A204.1 (cell line): ENCODE measurements at regions not wholly inside any gene's neighbourhood (a gene's known extent, or its start where the extent isn't known, plus 50 kb on each side); places are given as distances from the start of the nearest gene placed in this dataset.

Experiments used
- FAIRE-seq: peaks from 2 replicates; lab custom pipeline; 2012; peaks lifted over from hg19 to GRCh38; lab: Jason Lieb, UNC

GRCh38 chr1:188325211-188325610 lies 1496.5 kb downstream of the PLA2G4A start:
- FAIRE-seq = no peak

- no peak for FAIRE-seq
Measured at GRCh38 chr1:188343914-188344313, 1515.2 kb downstream of the PLA2G4A start.

GRCh38 chr1:188350104-188350503 lies 1521.4 kb downstream of the PLA2G4A start:
- no peak for FAIRE-seq

- FAIRE-seq = no peak
Measured at GRCh38 chr1:188355082-188355481, 1526.3 kb downstream of the PLA2G4A start.

- FAIRE-seq = no peak
Measured at GRCh38 chr1:188355847-188356246, 1527.1 kb downstream of the PLA2G4A start.

- FAIRE-seq = no peak
Measured at GRCh38 chr1:188359315-188359714, 1530.6 kb downstream of the PLA2G4A start.

- no peak for FAIRE-seq
Measured at GRCh38 chr1:188363943-188364342, 1535.2 kb downstream of the PLA2G4A start.

GRCh38 chr1:188364927-188365449 lies 1536.2 kb downstream of the PLA2G4A start:
- no peak for FAIRE-seq

GRCh38 chr1:188365874-188366273 lies 1537.1 kb downstream of the PLA2G4A start:
- FAIRE-seq = no peak

- no peak for FAIRE-seq
Measured at GRCh38 chr1:188367661-188368060, 1538.9 kb downstream of the PLA2G4A start.

- no peak for FAIRE-seq
Measured at GRCh38 chr1:188371295-188371806, 1542.6 kb downstream of the PLA2G4A start.

- FAIRE-seq = no peak
Measured at GRCh38 chr1:188372821-188373220, 1544.1 kb downstream of the PLA2G4A start.

GRCh38 chr1:188382851-188383250 lies 1554.1 kb downstream of the PLA2G4A start:
- FAIRE-seq = no peak

GRCh38 chr1:188386161-188386560 lies 1557.4 kb downstream of the PLA2G4A start:
- no peak for FAIRE-seq

GRCh38 chr1:188386666-188387065 lies 1557.9 kb downstream of the PLA2G4A start:
- no peak for FAIRE-seq

- FAIRE-seq = no peak
Measured at GRCh38 chr1:188394677-188395076, 1565.9 kb downstream of the PLA2G4A start.

- no peak for FAIRE-seq
Measured at GRCh38 chr1:188397521-188397920, 1568.8 kb downstream of the PLA2G4A start.

GRCh38 chr1:188402986-188403385 lies 1574.2 kb downstream of the PLA2G4A start:
- FAIRE-seq = no peak

- FAIRE-seq = no peak
Measured at GRCh38 chr1:188406636-188407035, 1577.9 kb downstream of the PLA2G4A start.

GRCh38 chr1:188420177-188420576 lies 1591.4 kb downstream of the PLA2G4A start:
- FAIRE-seq = no peak

- no peak for FAIRE-seq
Measured at GRCh38 chr1:188423073-188423472, 1594.3 kb downstream of the PLA2G4A start.

- no peak for FAIRE-seq
Measured at GRCh38 chr1:188424176-188424575, 1595.4 kb downstream of the PLA2G4A start.

- FAIRE-seq = no peak
Measured at GRCh38 chr1:188425687-188426086, 1596.9 kb downstream of the PLA2G4A start.

- FAIRE-seq = no peak
Measured at GRCh38 chr1:188426561-188426960, 1597.8 kb downstream of the PLA2G4A start.

- no peak for FAIRE-seq
Measured at GRCh38 chr1:188427642-188428041, 1598.9 kb downstream of the PLA2G4A start.
